Mesothelial cell of epicardium (in vitro differentiated cells): ENCODE measurements at regions not wholly inside any gene's neighbourhood (a gene's known extent, or its start where the extent isn't known, plus 50 kb on each side); places are given as distances from the start of the nearest gene placed in this dataset.

Experiments
- DNase-seq, 2 experiments: peaks; one replicate each; pipeline ENCODE4 v3.0.0; 2021; ENCODE audit warnings: low spot score in 2 of 2; ENCODE audit not compliant: unreplicated experiment in 2 of 2
- H3K27ac Mint-ChIP-seq: 2 replicates; pipeline ENCODE4 v1.8.0; 2021; ENCODE audit warnings: mixed read lengths
- H3K27me3 Mint-ChIP-seq: 2 replicates; pipeline ENCODE4 v1.8.0; 2021; ENCODE audit warnings: low read depth, mixed read lengths
- H3K36me3 Mint-ChIP-seq: 2 replicates; pipeline ENCODE4 v1.8.0; 2021; ENCODE audit warnings: mixed read lengths
- H3K4me1 Mint-ChIP-seq: 2 replicates; pipeline ENCODE4 v1.8.0; 2021; ENCODE audit warnings: mixed read lengths
- H3K4me3 Mint-ChIP-seq: 2 replicates; pipeline ENCODE4 v1.8.0; 2021; ENCODE audit warnings: mild to moderate bottlenecking, moderate library complexity, mixed read lengths
- H3K9me3 Mint-ChIP-seq: 2 replicates; pipeline ENCODE4 v1.8.0; 2021; ENCODE audit warnings: mixed read lengths
- TF ChIP-seq, protein P1 (sequence below): fragments of 200-600 bp; sonication (generic); IDR thresholded peaks from one replicate; pipeline ENCODE4 v1.5.0; 2021; ENCODE audit warnings: antibody characterized with exemption; ENCODE audit not compliant: unreplicated experiment

DNA sequence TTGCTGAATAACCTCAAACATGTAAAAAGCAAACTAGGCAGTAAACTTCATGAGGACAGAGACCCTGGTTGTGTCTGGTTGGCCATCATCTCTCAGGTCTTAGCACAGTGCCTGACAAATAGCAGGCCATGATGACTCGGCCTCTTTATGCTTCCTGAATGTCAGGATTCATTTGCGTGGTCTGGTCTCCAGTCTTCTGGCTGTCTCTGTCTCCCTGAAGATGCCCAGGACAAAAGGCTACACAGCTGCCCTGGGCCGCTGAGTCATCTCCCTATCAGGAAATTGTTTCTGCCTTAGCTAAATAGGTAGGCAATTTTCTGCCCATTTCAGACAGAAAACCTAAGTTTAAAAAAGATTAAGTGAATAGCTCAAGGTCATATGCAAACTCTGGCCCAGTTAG lies 84.1 kb upstream of the FNDC3A start:
- TF ChIP-seq, protein P1, sequence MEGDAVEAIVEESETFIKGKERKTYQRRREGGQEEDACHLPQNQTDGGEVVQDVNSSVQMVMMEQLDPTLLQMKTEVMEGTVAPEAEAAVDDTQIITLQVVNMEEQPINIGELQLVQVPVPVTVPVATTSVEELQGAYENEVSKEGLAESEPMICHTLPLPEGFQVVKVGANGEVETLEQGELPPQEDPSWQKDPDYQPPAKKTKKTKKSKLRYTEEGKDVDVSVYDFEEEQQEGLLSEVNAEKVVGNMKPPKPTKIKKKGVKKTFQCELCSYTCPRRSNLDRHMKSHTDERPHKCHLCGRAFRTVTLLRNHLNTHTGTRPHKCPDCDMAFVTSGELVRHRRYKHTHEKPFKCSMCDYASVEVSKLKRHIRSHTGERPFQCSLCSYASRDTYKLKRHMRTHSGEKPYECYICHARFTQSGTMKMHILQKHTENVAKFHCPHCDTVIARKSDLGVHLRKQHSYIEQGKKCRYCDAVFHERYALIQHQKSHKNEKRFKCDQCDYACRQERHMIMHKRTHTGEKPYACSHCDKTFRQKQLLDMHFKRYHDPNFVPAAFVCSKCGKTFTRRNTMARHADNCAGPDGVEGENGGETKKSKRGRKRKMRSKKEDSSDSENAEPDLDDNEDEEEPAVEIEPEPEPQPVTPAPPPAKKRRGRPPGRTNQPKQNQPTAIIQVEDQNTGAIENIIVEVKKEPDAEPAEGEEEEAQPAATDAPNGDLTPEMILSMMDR, result no peak
- H3K27me3 Mint-ChIP-seq, result peaks cover 4% of the 10 kb centered on the region
- H3K4me1 Mint-ChIP-seq, result no peaks in the 10 kb centered on the region
- no peaks in the 10 kb centered on the region for H3K9me3 Mint-ChIP-seq
- no peaks in the 10 kb centered on the region for H3K36me3 Mint-ChIP-seq
- DNase-seq, result no peak
- H3K27ac Mint-ChIP-seq, result no peak overlapping the region
- H3K4me3 Mint-ChIP-seq, result no peak overlapping the region

DNA sequence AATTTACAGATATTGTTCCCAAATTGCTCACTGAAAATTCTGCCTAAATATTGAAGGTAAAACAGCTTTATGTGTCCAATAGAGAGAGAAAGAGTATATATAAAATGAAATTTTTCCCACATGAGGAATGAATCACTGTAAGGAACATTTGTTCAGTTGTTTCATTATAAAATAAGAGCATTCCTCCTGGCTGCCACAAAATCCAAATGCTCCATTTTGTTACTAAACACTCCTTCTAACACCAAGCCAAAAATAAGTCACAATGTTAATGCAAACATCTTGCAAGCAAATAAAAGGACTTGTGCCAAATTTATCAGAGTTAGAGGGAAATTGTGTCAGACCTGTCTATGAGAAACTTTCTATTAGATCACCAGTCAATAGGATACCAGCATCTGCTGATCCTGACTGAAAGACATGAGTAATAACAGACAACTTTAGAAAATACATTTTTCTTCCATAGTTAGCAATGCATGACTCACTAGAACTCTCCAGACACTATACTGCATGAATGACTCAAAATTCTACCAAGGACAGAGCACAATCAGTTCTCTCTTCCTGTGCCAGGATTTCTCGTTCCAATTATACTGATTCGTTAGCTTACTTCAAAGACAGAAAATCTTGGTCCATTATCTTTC lies 83.5 kb upstream of the FNDC3A start:
- no peaks in the 10 kb centered on the region for H3K36me3 Mint-ChIP-seq
- TF ChIP-seq, protein P1, result no peak
- H3K4me3 Mint-ChIP-seq, result no peak overlapping the region
- H3K9me3 Mint-ChIP-seq, result no peaks in the 10 kb centered on the region
- H3K27me3 Mint-ChIP-seq, result peaks cover 4% of the 10 kb centered on the region
- no peaks in the 10 kb centered on the region for H3K4me1 Mint-ChIP-seq
- H3K27ac Mint-ChIP-seq, result no peak overlapping the region
- DNase-seq, result no peak

DNA sequence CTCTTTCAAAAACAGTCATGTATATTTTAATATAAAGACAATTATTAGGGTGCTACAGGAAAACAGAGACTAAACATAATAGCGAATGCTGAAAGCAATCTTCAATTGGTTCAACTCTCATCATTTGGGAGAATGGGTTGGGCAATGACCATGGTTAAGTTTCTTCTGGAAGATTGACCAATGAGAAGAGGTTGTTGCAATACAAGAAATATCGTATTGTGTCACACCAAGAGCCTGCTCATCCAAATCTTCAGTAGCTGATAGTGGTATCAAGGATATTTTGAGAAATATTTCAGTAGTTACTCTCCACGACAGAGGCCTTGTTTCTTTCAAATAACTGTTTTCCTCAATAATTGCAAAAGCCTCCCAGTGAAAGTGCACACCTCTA lies 83.0 kb upstream of the FNDC3A start:
- no peak overlapping the region for H3K27ac Mint-ChIP-seq
- H3K27me3 Mint-ChIP-seq, result peaks cover 4% of the 10 kb centered on the region
- no peaks in the 10 kb centered on the region for H3K36me3 Mint-ChIP-seq
- no peaks in the 10 kb centered on the region for H3K4me1 Mint-ChIP-seq
- no peak overlapping the region for H3K4me3 Mint-ChIP-seq
- no peak for DNase-seq
- TF ChIP-seq, protein P1, result no peak
- H3K9me3 Mint-ChIP-seq, result no peaks in the 10 kb centered on the region

DNA sequence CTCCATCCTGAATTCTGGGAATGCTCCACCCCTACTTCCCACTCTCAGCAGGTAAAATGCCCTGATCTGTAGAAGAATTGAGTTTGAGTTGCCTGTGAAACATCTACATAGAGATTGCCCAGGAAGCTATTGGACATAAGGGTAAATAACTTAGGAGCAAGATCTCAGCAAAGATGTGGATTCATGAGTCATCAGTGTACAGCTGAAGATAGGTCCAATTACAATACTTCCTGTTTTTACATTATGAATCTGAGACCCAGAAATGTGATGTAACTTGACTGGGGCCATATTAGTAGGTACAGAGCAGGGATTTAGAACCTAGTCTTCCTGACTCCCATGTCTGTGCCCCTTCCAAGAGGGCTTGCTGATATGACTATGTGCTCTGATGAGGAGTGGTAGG lies 79.4 kb upstream of the FNDC3A start:
- no peaks in the 10 kb centered on the region for H3K4me1 Mint-ChIP-seq
- H3K36me3 Mint-ChIP-seq, result no peaks in the 10 kb centered on the region
- peaks cover 6% of the 10 kb centered on the region for H3K9me3 Mint-ChIP-seq
- H3K27ac Mint-ChIP-seq, result no peak overlapping the region
- no peak for DNase-seq
- no peak overlapping the region for H3K4me3 Mint-ChIP-seq
- TF ChIP-seq, protein P1, result no peak
- H3K27me3 Mint-ChIP-seq, result peaks cover 2% of the 10 kb centered on the region

DNA sequence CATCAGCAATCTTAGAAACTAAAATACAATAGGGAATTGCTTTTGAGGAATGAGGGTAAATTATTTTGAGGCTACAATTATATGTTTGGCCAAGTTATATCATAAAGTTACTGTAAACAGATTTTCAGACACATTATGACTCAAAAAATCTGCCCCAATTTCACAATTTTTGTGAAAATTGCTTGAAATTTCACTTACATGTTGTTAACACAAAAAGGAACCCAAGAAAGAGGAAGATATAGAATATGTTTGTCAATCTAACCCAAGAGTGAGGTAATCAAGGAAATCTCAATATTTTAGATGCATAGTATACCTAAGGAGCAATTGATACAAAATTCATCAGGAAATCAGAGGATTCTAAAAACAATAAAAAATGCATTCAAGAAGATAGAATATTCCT lies 73.9 kb upstream of the FNDC3A start:
- Mint-ChIP-seq H3K27ac (no peak overlapping the region), H3K36me3 (no peaks in the 10 kb centered on the region), H3K4me1 (no peaks in the 10 kb centered on the region), H3K4me3 (no peak overlapping the region), H3K27me3 (peaks cover 1% of the 10 kb centered on the region), H3K9me3 (peaks cover 6% of the 10 kb centered on the region)
- no peak for DNase-seq
- TF ChIP-seq, protein P1, result no peak

DNA sequence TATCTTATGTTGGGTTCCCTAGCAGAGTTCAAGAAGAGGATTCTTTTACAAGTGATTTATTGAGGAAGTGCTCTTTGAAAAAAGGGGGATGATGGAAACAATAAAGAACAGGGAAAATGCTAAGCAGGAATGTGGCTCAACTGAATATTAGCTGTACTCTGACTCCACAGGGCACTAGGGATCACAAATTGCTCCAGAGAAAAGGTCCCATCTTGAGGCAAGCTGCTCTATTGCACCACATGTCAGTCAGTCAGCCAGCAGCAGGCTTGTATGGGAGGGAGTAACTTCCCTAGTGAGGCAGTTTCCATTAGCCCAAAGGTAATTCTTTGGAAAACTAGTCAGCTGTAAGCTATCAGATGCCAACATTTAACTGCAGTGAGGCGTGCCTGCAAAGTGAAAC lies 73.3 kb upstream of the FNDC3A start:
- Mint-ChIP-seq H3K27me3 (peaks cover 1% of the 10 kb centered on the region), H3K27ac (no peak overlapping the region), H3K4me1 (no peaks in the 10 kb centered on the region), H3K4me3 (no peak overlapping the region), H3K36me3 (no peaks in the 10 kb centered on the region), H3K9me3 (peaks cover 6% of the 10 kb centered on the region)
- TF ChIP-seq, protein P1, result no peak
- DNase-seq, result no peak
